GM12891 (cell line): ENCODE measurements at regions not wholly inside any gene's neighbourhood (a gene's known extent, or its start where the extent isn't known, plus 50 kb on each side); places are given as distances from the start of the nearest gene placed in this dataset.
"Not testable (repeated sequence)": the region's sequence is repeated elsewhere in the genome, so short reads cannot be mapped to it uniquely, and the experiment has no call there.

ENCODE experiments used
- DNase-seq: peaks from one replicate; pipeline ENCODE4 v3.0.0; 2011; ENCODE audit warnings: low spot score; ENCODE audit not compliant: insufficient read length
- FAIRE-seq: peaks from 2 replicates; lab custom pipeline; 2011; peaks lifted over from hg19 to GRCh38; lab: Jason Lieb, UNC
- PAX5 ChIP-seq: IDR thresholded peaks from 2 replicates; pipeline ENCODE4 v1.6.1; 2011; ENCODE audit warnings: low read length, moderate library complexity, mild to moderate bottlenecking; ENCODE audit not compliant: insufficient read depth, severe bottlenecking
- POLR2A ChIP-seq: IDR thresholded peaks from 2 replicates; pipeline ENCODE4 v1.6.1; 2011; ENCODE audit warnings: low read depth, low read length, control low read depth
- POLR2AphosphoS5 ChIP-seq: IDR thresholded peaks from 2 replicates; pipeline ENCODE4 v1.6.1; 2011; ENCODE audit warnings: low read depth, low read length, control low read depth
- POU2F2 ChIP-seq: IDR thresholded peaks from 2 replicates; pipeline ENCODE4 v1.6.1; 2011; ENCODE audit warnings: low read depth, mild to moderate bottlenecking, control low read depth, low read length, moderate library complexity
- SPI1 ChIP-seq: IDR thresholded peaks from 2 replicates; pipeline ENCODE4 v1.6.1; 2011; ENCODE audit warnings: low read depth, low read length, control low read depth
- TAF1 ChIP-seq: IDR thresholded peaks from 2 replicates; pipeline ENCODE4 v1.6.1; 2011; ENCODE audit warnings: low read depth, low read length, control low read depth

DNA sequence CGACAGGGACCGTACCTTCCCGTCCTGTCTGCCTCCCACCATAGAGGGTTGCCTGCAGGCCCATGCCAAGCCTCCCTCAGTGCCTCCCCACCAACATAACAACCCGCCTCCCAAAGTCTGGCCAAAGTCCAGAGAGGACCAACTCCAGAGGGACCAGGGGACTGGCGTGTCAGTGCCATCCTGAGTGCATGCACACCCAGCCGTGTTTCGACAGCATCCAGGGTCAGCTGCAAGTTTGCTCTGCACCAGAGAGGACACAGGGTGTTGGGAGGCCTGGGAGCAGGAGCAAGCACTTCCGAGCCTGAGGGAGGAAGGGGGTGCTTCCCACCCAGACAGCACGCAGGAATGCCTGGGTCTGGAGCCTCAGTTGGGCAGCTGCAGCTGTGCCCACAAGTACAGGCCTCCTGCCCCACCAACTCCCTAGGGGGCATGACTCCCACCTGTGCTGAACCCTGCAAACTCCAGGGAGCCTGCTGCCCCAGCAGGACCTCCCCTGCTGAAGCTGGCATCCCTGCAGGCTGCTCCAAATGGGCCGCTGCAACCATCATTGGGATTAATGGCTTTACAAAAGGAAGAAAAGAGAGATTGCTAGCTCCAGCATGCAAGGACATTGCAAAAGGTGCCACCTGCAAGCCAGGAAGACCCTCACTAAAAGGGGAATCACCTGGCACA, 618.1 kb upstream of the FSHR start:
- TF ChIP-seq POLR2A (no peak), POLR2AphosphoS5 (no peak), TAF1 (no peak), POU2F2 (no peak), SPI1 (no peak), PAX5 (no peak)
- no peak for DNase-seq
- FAIRE-seq: no peak

DNA sequence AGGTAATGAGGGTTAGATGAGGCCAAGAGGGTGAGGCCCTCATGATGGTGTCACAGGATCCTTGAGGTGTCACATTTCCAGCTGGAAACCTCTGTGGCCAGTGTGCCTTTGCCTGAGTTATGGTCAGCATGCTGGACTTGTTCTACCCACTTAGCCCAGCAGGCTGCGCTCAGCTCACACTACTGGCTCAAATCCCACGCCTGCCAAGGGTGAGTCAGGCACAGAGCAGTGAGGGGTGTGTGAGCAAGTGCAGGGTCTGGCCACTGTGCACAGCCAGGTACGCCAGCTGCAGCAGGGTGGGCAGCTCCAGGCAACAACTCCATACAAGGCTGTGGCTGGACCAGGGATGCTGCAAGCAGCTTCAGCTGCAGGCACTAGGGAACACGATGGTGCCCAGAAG, 616.6 kb upstream of the FSHR start:
- TF ChIP-seq SPI1: no peak
- no peak for TF ChIP-seq POLR2A
- no peak for DNase-seq
- peak; percentile 23 for FAIRE-seq

DNA sequence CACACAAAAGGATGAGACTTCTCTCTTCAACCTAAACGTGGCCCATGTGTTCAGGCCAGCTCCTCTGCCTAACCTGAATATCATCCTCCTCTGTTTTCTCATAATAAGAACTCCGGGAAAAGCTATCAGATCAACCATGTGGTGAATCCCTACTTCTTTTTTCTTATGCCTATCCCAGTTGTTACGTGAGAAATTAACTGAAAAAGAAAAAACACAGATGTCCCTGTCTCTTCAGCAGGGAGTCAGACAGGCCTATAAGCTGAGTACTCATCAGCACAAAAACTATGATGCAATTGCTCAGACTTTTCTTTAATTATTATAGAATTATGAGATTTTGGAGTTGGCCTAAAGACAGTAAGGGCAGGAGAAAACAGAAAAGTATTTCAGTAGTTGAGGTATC, 613.0 kb upstream of the FSHR start:
- DNase-seq (no peak), FAIRE-seq (no peak)
- TF ChIP-seq TAF1: no peak
- no peak for TF ChIP-seq PAX5
- TF ChIP-seq POLR2AphosphoS5: no peak
- TF ChIP-seq POLR2A: no peak
- no peak for TF ChIP-seq SPI1
- no peak for TF ChIP-seq POU2F2

DNA sequence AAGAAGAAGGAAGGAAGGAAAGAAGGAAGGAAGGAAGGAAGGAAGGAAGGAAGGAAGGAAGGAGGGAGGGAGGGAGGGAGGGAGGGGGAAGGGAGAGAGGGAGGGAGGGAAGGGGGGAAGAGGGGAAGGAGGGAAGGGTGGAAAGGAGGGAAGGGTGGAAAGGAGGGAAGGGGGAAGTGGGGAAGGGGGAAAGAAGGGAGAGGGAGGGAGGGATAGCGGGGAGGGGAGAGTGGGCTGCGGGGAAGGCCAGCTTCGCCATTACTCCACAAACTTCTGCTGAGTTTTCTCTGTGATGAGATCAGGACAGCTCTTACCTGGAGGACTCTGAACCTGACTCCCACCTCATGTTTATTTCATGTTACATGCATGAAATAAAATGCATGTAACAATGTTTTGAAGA, 601.5 kb upstream of the FSHR start:
- TF ChIP-seq POU2F2 (no peak), PAX5 (no peak), SPI1 (no peak), POLR2AphosphoS5 (no peak), TAF1 (no peak), POLR2A (no peak)
- FAIRE-seq: no peak
- no peak for DNase-seq

DNA sequence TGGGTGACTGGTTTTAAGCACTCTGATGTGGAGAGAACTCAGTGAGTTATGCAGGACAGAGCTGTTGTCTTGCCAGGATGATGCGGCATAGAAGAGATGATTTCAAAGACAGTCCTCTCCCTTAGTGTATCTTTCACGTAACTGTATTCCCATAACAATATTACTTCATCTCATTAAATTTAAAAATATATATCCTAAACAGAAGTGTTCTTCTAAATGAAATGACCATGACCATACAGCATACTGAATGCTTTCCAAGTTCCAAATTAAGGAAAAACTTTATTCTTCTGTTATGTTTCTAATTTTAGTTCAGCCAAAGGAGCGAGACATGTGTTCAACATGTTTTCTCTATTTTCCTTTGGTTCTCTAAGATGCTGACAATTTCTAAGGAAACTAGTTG, 600.1 kb upstream of the FSHR start:
- FAIRE-seq (no peak), DNase-seq (no peak)
- TF ChIP-seq TAF1 (no peak), POLR2A (no peak), POU2F2 (no peak), SPI1 (no peak), POLR2AphosphoS5 (no peak), PAX5 (no peak)

DNA sequence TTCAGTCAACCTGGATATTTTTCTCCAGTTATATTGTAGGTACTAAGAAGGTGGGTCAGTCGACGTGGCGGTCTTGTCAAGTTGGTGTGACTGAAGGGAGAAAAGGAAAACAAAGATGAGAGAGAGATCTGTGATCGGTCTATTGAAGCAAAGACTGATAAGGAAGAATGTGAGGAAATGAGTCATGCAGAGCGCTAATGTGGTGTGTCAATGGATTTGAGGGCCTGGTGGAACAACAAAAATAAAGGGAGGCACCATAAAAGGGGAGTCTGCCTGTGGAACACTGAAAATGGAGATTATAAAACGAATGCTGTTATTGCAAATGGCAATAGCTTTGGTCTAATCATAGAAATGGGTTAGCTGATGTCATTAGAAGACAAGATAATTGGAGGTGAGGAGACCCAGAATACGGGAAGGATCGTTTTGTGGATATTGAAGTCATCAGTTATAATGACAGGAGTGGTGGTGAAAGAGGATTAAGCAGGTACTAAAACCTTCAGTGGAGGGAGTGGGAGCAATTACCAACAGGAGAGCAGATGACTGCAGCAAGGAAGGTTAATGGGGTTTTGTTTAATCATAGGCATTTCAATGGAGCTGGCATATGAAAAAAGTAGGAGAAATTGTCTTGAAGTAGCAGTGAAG, 599.1 kb upstream of the FSHR start:
- TF ChIP-seq PAX5 (no peak), SPI1 (no peak), POLR2A (no peak), POLR2AphosphoS5 (no peak), POU2F2 (no peak), TAF1 (no peak)
- DNase-seq (no peak), FAIRE-seq (no peak)

DNA sequence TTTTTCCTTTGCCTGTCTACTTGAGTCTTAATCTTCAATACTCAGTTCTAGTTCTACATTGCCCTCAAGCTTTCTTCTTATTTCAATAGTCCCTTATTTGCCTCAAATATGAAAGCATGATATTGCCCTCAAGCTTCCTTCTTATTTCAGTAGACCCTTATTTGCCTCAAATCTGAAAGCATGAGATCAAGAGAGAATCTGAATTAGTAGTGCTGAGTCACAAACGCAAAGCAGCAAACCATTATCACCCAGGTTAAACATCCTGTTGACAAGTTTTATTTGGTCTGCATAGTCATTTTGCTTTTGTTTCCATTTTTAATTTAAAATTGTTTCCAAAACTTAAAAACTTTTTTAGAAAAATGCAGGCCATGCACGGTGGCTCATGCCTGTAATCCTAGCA, 583.3 kb upstream of the FSHR start:
- DNase-seq: no peak
- no peak for TF ChIP-seq TAF1
- no peak for TF ChIP-seq SPI1
- no peak for TF ChIP-seq POU2F2
- no peak for TF ChIP-seq PAX5
- no peak for TF ChIP-seq POLR2A
- TF ChIP-seq POLR2AphosphoS5: no peak
- no peak for FAIRE-seq

DNA sequence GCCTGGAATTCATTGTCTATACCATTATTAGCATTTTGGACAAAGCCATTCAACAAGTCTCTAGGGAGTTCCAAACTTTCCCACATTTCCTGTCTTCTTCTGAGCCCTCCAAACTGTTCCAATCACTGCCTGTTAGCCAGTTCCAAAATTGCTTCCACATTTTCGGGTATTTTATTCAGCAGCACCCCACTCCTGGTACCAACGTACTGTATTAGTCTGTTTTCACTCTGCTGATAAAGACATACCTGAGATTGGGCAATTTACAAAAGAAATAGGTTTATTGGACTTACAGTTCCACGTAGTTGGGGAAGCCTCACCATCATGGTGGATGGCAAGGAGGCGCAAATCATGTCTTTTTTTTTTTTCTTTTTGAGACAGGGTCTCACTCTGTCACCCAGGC, 578.6 kb upstream of the FSHR start:
- FAIRE-seq, DNase-seq: not testable (repeated sequence)

DNA sequence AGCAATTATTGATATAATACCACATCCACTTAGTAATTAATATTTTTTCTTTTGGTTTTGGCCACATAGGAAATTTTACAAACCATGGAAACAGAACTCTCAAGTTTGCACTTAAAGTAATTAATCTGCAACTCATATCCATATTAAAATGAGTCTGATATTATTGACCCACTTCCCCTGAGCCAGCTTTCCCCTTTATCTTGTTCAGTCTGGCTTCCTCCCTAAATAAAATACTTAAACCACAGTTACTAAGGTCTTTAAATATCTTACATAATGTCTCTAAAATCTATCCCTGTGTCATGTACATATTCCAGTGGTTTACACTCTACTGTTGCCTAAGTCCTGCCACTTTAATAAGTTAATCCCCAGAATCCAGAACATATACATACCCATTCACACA, 564.9 kb upstream of the FSHR start:
- FAIRE-seq: no peak
- TF ChIP-seq POLR2AphosphoS5 (no peak), TAF1 (no peak)
- no peak for DNase-seq

DNA sequence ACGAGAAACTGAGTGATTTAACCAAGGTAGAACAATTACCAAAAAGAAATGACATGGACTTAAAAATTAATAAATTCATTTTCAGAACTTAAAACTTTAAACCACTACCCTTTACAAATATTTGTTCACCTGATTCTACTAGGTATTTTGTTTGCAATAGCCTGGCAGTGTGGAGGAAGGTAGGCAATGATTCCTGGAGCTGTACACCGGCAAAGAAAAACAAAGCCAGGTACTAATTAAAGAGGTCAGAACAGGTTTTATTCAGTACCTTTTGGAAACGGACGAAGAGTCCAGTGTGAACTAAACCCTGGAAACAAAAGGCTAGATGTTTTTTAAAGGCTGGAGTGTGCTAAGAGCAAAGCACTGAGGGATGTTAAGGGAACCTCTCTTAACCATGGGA, 561.3 kb upstream of the FSHR start:
- no peak for FAIRE-seq
- no peak for DNase-seq
- TF ChIP-seq POU2F2: no peak
- no peak for TF ChIP-seq TAF1
- TF ChIP-seq SPI1: no peak
- TF ChIP-seq POLR2AphosphoS5: no peak
- TF ChIP-seq PAX5: no peak
- no peak for TF ChIP-seq POLR2A
